ENCODE measurements at regions not wholly inside any gene's neighbourhood (a gene's known extent, or its start where the extent isn't known, plus 50 kb on each side); places are given as distances from the start of the nearest gene placed in this dataset.
"Not testable (repeated sequence)": the region's sequence is repeated elsewhere in the genome, so short reads cannot be mapped to it uniquely, and the experiment has no call there.

DNA sequence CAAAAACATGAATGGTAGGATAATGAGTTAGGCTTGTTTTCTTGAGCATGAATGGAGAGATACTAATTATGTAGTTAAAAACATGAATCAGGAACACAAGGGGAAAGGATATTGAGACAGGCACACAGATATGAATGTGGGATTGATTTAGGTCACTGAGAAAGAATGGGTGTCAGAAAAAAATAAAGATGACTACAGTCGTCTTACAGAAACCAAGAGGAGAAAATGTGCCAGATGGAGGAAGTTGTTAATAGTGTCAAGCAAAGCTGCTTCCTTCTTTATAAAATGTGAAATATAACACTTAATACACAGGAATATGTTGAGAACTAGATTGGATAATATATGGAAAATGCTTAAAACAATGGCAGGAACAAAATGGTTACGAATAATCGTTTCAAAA, 173.3 kb upstream of the BET1 start:
- DNase-seq: no peak

GRCh38 chr7:94178230-94178629, 174.1 kb upstream of the BET1 start:
- DNase-seq: no peak

- DNase-seq: no peak
Observed at GRCh38 chr7:94179466-94179865, 175.3 kb upstream of the BET1 start.

DNA sequence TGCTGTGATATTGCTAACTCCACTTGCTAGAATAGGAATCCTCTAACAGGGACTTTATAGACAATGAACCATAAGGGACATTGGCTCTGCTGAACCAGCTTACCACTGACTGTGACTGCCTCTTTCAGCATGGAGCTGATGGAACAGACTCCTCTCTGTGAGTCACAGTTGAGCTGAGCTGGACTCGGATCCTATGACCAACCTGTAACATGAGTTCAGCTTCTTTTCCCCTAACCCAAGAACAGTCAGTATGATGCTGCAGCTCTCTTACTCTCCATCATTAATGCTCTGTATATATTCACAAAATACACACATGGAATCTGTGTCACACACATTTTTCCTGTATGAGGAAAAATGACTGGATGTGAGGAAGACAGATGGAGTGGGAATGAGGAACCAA, 177.9 kb upstream of the BET1 start:
- no peak for DNase-seq

DNA sequence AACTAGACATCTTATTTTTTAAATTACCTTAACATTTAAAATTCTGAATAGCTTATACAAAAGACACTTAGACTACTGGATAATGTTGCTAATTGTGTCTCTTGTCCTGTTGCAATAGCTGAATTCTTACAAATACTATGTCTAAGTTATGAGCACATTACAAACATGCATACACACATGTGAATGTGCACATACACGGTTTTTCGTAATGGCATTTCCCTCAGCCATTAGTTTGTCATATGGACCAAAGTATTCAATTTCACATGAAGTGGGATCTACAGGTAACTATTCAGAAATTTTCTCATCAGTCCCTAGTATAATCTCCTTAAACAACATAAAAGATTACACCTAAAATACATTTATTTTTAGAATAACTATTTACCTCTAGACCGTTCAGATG, 178.6 kb upstream of the BET1 start:
- no peak for DNase-seq

DNA sequence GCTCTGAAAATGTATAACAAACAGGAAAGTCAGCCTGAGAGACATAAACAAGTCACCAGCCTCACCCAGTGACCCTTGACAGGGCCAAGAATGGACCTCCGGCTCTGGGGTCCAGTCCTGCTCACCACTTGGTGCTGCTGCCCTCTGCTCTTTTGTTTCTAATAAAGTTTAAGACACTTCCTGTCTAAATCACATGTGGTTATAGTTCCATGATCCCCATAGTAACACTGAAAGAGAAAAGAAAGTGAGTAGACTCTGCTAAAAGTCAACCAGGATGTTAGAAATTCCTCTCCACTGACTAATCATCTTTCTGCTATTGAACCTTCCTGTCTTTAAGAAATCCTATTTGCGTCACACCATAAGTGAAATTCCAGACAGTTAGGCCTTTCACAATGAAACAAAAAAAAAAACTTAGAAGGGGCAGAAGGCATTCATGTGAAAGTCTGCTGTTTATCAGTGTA, 179.2 kb upstream of the BET1 start:
- DNase-seq: no peak

GRCh38 chr7:94183891-94184290, 179.7 kb upstream of the BET1 start:
- no peak for DNase-seq

DNA sequence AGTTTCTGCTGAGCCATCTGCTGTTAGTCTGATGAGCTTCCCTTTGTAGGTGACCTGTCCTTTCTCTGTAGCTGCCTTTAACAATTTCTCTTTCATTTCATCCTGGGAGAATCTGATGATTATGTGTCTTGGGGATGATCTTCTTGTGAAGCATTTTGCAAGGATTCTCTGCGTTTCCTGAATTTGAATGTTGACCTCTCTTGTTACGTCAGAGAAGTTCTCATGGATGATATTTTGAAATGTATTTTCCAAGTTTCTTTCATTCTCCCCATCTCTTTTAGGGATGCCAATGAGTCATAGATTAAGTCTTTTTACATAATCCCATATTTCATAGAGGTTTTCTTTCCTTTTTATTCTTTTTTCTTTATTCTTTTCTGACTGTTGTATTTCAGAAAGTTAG, 184.2 kb upstream of the BET1 start:
- DNase-seq: no peak

- DNase-seq: no peak
Observed at GRCh38 chr7:94190599-94191061, 186.5 kb upstream of the BET1 start.

DNA sequence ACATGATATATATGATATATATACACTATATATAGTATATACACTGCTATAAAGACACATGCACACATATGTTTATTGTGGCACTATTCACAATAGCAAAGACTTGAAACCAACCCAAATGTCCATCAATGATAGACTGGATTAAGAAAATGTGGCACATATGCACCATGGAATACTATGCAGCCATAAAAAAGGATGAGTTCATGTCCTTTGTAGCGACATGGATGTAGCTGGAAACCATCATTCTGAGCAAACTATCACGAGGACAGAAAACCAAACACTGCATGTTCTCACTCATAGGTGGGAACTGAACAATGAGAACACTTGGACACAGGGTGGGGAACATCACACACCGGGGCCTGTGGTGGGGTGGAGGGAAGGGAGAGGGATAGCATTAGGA, 190.3 kb upstream of the BET1 start:
- DNase-seq: not testable (repeated sequence)

DNA sequence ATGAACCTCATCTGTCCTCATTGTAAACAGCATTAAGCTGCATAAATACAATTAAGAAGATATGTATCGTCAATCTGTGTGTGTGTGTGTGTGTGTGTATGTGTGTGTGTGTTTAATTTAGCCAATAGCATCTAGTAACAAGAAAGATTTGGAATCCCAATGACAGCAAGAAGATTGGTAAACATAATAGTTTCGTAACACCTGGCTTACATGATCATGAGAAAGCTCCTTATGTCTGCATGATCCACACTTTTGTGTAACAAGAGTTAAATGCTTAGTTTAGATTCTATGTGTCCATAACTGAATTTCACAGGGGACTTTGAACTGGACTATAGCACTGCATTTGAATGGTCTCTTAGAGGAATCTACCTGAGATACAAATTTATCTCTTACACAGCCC, 191.0 kb upstream of the BET1 start:
- DNase-seq: no peak

- DNase-seq: no peak
Observed at GRCh38 chr7:94195813-94196212, 191.7 kb upstream of the BET1 start.

DNA sequence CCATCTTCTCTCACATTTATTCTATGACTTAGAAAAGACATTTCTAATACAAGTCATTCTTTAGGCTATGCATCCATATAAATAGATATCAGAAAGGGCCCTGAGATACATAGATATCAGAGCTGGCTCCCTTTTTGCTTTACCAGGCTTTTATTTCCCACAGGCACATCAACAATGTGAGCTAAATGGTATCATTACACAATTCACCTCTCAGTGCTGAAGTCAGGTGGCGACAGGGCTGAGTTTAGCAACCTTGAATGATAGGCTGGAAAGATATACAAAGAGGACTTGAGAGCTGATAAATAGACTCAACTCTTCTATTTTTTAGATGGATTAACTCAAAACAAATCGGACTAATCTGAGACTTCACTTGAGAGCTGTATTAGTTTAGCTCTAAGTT, 189.2 kb upstream of the COL1A2 start:
- no peak for DNase-seq

DNA sequence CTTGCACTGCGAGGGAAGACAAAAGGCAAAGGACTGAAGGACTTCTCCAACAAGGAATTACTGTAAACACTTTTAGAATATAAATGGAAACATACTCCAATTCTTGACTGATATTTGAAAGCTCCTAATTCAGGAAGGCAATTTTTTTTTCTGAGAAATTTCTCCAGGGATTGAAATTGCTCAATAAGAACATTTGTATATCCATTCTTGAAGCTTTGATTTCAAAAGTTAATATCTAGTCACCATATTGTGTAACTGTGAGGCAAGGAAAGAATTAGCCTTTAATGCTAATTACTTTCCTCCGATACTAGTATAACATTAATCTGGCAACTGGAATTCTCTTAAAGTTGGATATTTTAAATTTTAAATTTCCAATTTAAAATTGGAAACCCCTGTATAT, 188.4 kb upstream of the COL1A2 start:
- no peak for DNase-seq

- DNase-seq: no peak
Observed at GRCh38 chr7:94212160-94212559, 182.5 kb upstream of the COL1A2 start.

DNA sequence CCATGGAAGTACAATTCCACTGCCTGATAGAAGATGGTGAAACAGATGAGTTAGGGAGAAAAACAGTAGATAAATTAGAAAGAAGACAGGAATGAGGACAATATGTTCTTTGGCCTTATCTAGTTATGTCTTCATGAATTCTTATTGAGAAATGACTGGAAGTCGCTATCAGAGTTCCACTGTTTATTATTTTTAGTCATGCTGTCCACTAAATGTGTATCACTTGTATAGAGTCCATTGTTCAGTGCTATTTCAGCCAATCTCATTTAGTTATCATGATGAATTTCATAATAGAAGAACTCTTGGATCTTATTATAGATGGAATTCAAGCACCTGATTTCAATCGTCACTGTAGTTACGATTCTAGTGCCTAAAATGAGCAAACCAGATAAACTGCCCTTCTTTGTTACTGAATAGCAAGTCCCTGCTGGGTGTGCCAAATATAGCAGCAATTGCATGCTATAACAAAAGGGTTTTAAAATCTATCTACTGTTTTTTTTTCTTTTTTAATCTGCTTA, 177.7 kb upstream of the COL1A2 start:
- DNase-seq: no peak

- DNase-seq: no peak
Observed at GRCh38 chr7:94217766-94218165, 176.9 kb upstream of the COL1A2 start.

DNA sequence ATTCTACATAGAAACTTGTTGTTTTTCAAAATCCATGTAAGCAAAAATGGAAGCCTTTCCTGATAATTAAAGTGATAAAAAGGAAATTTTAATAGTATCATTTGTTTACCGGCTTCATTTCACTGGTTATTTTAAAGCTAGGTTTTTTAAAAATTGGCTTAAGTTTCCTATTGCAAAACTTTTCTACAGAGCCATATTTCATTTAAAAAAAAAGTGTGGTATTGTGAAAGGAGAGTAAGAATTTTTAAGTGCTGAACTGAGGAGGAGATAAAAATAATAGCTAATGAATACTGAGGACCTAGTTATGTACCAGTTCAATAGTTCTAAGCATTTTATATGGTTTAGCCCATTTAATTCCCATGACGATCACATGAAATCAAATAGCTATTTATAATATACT, 172.2 kb upstream of the COL1A2 start:
- no peak for DNase-seq

DNA sequence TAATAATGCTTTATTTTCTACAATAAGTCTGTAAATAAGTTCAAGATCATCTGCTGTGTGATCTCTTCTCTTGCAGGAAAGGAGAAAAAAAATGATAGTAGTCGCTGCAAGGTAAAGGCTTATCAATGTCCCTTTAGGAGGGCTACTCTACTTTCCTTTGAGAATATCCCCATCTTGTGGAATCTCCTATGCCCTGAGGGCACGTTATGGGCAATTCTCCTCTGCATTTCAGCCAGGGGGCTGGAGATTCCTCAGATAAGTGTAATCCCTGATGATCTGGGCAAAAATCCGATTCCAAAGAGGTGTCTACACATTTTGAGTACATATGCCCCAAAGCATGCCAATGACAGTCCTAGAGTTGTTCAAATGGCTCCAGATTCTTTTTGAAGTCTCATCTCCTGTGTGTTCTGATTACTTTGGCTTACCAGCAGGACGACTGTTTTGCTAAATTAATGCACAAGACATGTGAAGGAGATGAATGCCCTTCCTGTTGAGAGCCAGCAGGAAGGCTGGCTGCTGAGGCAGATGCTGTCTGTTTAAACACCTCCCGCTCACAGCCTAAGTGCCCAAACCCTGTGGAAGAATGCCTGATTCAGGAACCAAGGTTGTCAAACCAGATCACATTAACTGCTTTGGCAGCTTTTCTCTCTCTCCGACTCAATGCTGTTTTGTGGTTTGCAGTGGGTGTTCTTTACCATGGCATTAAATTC, 171.2 kb upstream of the COL1A2 start:
- DNase-seq: no peak

- no peak for DNase-seq
Observed at GRCh38 chr7:94228223-94228622, 166.5 kb upstream of the COL1A2 start.

DNA sequence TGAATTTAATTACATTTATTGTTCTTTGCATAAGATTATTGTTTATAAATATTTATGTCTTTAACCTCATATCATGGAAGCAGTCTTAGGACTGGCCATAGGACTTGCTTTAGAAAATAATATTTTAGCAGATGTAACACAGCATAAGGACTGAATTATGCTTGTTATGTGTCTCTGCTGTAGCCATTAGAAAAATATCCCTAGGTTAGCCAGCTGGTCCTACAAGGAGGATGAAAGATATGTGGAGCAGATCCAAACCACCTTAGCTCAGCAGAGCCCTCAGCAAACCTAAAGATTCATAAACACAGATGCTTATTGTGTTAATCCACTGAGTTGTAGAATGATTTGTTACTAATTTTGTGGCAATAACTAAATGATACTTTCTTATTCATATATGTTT, 166.0 kb upstream of the COL1A2 start:
- no peak for DNase-seq

GRCh38 chr7:94231305-94231704, 163.4 kb upstream of the COL1A2 start:
- no peak for DNase-seq

DNA sequence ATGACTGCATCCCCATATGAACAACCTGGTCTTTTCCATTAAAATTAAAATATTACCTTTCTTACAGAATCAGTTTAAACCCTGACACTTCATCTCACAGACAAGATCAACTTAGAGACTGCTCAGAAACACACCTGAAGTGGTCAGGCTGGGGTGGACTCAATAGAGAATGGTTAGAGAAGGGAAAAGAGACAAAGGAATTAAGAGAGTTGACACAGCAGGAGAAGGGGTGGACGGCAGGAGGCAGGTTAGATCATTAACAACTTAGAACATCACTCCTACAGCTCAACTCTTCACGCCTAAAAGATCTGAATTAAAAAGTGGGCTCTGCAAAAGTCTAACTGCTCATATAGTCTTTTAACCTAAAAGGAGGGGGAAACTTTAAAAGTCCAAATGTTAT, 157.7 kb upstream of the COL1A2 start:
- no peak for DNase-seq

DNA sequence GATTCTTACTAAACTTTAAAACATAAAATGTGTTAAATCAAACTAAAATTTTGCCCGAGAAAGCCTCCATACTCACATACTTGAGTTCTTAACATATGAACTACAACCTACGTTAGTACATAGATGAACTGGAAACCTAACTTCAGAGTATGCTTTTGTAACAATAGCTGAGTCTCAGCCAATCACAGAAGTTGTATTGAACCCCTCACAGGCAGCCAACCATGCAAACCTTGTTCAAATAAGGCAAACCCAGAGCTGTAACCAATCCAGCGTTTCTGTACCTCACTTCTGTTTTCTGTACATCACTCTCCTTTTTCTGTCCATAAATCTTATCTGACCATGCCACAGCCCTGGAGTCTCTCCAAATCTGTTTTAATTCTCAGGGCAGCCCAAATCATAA, 157.3 kb upstream of the COL1A2 start:
- no peak for DNase-seq

GRCh38 chr7:94239661-94240234, 154.9 kb upstream of the COL1A2 start:
- DNase-seq: no peak
